SW480 (cell line): ENCODE measurements at regions not wholly inside any gene's neighbourhood (a gene's known extent, or its start where the extent isn't known, plus 50 kb on each side); places are given as distances from the start of the nearest gene placed in this dataset.
"Not testable (repeated sequence)": the region's sequence is repeated elsewhere in the genome, so short reads cannot be mapped to it uniquely, and the experiment has no call there.

ENCODE experiments used
- DNase-seq: peaks from one replicate; pipeline ENCODE4 v3.0.0-alpha.2; 2016; ENCODE audit warnings: low spot score

DNA sequence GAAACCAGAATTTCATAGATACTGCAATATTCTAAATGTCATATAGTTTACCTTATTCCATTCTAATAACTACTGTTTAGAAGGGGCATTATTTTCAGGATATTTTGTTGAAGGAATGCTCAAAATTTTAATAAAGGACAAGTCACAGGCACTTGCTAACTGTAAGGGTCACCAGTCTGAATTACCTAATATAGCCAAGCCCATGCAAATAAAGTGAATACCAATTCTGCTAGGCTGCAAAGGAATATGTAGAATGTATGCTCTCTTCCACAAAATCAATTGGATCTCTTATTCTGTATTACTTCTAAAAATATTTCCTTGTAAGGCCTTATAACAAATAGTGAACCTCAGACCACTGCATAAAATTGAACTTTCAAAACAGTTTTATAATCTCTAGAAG lies 52.3 kb upstream of the FAT4 start:
- DNase-seq, result no peak

DNA sequence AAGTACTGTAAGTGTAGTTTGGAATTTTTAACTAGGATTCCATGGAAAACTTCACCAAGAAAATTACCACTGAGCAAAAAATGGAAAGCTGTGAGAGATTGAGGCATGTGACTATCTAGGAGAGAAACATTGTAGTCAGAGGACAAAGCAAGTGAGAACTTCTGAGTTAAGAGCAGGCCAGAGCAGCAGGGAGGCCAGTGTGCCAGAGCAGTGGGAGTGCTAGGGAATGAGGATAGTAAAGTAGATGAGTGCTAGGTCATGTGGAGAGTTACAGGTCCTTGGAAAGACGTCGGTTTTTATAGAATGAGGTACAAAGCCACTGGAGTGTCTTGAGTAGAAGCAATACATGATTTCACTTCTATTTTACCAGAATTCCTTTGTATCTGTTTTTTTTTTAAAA lies 52.7 kb upstream of the FAT4 start:
- DNase-seq, result no peak

DNA sequence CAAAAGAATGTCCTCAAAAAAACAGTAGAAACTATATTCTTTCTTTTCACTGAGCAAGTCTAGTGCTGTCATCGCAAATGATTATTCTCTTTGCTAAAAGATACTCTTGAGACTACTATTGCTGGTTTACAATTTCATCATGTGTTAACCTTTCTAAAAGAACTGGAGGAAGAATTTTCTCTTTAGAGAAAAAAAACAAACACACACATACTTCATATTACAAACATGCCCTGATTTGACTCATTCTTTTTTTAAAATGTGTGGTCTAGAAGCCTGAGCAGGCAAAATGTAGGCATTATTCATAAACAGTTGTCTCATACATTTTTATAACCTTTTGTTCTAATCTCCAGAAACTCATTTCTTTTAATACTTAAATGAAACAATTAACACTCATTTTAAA lies 60.6 kb upstream of the FAT4 start:
- DNase-seq, result no peak

DNA sequence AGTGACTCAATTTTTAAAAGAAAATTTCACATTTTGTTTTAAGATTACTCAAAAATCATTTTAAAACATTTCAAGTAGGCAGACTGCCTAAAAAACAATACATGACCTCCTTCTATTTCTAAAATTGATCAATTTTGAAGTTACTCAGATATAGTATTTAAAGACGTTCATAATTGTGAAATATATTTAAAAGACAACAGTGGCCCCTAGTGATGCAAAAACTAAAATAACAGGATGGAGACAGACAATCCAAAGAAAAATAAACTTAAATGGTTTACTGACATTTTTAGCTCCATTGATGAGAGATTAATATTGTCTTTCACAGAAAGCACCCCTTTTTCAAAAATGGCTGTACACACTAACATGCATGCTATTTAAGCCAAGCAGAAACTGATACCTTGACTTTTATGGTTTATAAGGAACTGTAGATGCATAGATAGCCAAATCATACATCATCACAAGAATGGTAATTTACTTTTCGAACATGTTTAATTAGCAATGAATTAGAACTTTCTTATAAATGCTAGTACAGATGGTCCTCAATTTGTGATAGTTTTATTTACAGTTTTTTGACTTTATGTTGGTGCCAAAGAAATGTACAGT lies 69.8 kb upstream of the FAT4 start:
- no peak for DNase-seq

DNA sequence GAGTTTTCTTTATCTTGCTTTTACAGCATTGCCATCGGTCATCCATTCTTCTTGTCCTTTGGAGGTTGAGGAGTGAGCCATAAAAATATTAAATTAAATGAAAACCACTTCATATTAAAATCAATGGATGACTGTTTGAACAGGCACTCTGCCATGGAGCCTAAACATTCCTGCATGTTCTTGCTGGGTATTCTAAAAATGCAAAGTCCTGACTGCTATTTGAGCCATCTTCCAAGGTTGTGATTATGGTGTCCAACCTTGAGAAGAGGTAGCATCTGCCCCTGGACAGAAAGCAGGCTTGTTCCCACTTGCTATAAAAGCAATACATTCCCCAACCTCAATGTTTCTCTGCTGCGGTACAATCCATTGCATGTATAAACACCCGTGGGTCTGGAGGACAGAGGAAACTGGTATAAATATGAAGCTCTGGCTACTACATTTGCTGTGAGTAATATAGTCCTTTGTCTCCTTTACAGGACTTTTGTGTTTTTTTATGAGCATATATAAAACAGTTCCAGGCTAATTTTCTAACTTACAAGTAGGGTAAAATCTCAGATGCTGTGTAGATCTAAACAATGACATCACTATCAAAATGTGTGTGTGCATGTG lies 70.9 kb upstream of the FAT4 start:
- no peak for DNase-seq

DNA sequence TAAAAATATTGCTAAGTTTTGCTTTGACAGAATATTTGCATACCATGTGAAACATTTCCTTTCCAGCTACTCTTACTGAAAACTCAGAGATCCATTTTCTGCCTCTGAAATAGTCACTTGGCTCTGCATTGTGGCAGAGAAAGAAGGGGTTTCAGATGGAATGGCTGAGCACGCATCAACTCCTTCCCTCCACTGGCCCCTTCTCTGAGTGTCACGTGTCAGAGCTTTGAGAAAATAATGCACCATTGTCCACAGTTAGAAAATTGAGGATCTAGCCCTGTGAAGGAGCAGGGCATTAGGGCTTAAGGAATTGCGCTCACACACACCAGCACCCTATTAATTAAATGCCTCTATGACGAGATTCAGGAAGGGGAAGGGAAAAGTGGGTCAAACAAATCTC lies 78.8 kb upstream of the FAT4 start:
- DNase-seq, result no peak

DNA sequence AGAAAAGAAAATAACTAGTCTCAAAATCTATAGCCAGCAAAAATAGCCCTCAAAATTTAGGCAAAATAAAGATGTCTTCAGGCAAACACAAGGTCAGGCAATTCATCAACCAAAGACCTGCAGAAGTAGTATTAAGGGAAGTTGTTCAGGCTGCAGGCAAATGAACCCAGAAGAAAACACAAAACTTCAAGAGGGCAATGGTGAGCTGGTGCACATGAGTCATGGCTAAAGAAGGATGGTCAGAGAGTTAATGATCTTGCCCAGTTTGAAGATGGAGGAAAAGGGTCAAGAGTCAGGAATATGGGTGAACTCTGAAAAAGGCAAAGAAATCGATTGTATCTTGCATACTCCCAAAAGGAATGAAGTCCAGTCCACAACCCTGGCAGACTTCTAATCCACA lies 83.1 kb upstream of the FAT4 start:
- DNase-seq, result no peak

DNA sequence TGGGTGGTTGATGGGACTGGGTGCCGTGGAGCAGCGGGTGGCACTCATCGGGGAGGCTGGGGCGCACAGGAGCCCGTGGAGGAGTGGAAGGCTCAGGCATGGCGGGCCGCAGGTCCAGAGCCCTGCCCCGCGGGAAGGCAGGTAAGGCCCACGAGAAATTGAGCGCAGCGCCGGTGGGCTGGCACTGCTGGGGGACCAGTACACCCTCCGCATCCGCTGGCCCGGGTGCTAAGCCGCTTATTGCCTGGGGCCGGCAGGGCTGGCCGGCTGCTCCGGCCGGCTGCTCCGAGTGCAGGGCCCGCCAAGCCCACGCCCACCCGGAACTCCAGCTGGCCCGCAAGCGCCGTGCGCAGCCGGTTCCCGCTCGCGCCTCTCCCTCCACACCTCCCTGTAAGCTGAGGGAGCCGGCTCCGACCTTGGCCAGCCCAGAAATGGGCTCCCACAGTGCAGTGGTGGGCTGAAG lies 85.1 kb upstream of the FAT4 start:
- no peak for DNase-seq

DNA sequence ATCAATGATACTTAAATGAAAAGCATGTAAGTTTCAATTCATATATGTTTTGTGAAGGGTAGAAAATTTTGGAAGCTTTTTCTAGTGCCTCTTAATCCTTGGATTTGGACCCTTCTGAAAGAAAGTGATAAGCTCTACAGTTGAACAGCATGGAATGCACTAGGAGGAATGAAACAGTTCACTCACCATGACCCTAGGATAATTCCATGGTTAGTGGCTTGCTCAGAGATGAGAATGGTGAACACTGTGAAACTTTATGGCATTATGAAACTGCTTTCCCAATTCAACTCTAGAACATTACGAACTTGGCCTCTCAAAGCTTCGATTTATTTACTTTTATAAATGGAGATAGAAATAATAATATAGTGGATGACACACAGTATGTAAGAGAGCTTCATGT lies 88.9 kb upstream of the FAT4 start:
- no peak for DNase-seq

DNA sequence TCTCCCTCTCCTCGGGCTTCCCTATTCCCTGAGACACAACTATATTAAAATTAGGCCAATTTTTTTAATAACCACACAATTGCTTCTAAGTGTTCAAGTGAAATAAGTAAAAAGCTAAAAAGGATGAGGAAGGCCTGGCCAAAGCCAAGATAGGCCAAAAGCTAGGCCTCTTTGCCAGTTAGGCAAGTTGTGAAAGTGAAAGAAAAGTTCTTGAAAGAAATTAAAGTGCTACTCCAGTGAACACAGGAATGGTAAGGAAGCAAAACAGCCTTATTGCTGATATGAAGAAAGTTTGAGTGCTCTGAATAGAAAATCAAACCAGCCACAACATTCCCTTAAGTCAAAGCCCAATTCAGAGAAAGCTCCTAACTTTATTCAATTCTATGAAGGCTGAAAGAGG lies 114.2 kb upstream of the FAT4 start:
- DNase-seq, result no peak

DNA sequence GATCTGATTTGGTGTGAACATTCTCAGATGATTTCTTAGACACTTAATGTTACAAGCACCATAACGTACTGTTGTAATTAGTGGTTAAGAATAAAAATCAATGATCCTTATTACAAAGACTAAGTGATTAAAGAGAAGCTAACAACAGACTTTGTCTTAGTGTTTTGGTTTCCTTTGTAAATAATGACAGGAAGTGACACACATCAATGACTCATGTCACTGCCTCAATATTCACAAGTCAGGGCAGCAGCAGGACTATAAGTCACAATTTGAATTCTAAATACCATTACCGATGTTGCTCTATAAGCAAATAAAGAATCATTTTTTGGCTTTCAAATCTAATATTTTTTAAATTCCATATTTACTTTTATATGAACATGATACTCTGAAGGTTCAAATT lies 115.8 kb upstream of the FAT4 start:
- DNase-seq, result peak; percentile 33

DNA sequence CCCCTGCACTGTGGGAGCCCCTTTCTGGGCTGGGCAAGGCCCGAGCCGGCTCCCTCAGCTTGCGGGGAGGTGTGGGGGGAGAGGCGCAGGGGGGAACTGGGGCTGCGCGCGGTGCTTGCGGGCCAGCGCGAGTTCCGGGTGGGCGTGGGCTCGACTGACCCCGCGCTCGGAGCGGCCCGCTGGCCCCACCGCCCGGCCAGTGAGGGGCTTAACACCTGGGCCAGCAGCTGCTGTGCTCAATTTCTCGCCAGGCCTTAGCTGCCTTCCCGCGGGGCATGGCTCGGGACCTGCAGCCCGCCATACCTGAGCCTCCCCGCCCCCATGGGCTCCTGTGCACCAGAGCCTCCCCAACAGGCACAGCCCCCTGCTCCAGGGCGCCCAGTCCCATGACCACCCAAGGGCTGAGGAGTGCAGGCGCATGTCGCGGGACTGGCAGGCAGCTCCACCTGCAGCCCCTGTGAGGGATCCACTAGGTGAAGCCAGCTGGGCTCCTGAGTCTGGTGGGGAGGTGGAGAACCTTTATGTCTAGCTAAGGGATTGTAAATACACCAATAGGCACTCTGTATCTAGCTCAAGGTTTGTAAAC lies 122.8 kb upstream of the FAT4 start:
- not testable (repeated sequence) for DNase-seq

DNA sequence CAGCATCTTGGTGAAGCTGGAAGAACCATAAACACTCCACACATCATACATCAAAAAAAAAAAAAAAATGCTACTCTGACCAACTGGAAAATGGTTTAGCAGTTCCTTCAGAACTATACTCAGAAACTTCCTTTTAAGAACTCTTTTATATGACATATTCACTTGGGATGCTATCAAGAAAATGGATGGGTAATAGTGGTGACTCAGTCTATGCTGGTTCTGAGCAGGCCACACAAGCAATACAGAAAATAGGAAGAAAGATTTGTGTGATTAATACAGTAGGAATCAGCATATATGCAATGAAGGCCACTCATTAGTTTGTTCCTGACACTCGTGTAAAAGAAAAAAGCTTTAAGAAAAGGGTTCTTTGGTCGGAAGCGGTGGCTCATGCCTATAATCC lies 123.5 kb upstream of the FAT4 start:
- DNase-seq, result no peak

DNA sequence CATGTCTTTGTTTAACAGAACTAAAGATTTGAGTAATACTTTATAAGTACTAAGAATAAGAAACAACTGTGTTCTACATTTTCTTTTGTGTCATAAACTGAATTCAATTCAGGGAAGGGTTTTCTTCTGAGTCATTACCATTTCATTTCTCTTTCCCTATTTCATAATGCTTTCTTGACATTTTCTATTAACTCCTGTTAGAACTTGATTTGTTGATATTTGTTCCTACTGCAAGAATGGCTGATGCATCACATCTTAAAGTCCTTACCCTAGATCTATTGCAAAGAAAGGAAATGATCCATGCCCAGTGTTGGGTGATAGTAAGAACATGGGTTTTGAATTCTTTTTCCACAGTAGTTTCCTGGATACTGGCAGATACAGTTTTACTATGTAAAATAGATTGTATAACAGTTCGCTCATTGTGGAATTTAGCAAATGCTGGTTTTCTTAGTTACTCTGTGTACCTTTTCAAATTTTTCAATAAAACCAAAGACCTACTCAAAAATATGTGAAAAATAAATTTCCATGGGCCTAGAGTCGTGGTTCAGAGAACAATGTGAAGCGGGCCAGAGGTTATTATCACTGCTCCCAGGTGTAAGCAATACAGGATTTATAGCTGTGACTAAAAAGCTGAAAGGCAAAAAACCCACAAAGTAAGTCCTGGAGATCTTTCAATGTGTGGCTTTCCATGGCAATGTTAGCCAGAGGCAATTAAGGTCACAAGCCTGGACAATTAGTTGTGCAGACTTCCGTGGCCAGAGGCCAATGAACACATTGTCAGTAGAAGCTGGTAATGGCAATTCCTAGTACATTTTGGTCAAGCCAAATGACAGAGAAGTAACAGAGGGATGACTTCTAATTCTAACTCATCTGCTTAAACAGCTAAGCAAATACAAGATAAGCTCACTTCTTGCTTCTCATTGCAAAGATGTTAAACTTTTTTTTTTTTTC lies 127.3 kb upstream of the FAT4 start:
- DNase-seq, result no peak

DNA sequence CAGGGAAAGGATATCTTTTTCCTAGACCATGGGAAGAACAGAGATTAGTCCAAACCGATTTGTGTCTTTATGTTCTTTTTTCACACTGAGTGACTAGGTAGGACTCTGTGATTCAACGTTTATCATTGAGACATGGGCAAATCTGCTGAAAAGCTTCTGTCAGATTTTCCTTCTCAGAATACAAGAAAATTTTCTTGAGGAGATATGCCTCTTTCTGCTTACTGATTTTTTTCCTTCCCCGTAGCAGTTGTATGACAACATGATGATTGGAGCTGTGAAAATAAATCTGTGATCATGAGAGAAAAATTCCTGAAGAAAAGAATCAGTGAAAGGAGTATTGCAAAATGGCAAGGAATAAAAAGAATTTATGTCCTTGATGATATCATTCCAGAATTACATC lies 130.6 kb upstream of the FAT4 start:
- DNase-seq, result no peak

DNA sequence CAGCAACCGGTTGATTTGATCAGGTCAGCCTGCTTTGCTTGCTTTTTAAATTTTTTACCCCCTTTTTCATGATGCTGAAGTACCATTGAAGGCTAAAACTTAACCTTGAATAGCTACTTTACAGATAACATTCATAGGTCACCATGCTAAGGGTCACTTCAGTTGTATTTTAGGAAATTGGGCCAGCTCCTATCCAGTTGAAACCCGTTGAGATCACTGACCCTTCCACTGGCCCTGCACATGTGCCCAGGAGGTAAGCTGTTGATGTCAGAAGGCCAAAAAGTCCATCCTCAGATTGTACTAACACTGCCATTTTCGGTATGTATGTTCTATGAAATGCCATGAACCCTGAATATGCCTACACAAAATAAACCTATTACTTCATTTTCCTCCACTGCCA lies 133.0 kb upstream of the FAT4 start:
- no peak for DNase-seq

DNA sequence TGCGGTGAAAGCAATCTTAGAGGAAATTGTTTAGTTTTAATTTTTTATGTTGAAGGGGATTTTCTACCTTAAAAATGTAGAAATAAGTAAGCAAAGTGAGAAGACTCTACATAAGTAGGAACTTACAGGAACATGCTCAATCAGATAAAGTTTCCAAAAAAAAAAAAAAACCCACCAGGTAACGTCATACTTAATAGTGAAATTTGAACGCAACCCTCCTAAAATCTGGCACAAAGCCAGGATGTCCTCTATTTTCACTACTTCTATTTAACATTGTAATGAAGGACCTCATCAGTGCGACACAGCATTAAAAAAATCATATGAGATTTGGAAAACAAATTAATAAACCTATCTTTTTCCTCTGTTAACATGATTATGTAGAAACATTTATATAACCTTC lies 135.0 kb upstream of the FAT4 start:
- DNase-seq, result no peak

DNA sequence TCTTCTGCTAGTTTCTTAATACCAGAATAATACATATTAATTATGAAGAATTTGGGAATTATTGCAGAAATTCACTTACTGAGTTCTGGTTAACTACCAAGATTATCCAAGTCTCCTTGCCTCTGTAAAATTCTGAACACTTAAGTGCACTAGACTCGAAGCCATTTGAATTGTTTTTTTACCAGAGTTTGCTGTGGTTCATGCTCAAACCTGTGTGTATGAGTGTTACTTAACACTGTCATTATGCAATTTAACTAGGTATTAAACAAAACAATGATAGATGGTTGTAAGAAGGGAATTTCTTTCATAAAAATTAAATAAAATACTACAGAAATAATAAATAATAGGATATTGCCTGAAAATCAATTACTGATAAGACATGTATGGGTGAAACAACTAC lies 145.6 kb upstream of the FAT4 start:
- DNase-seq, result no peak

DNA sequence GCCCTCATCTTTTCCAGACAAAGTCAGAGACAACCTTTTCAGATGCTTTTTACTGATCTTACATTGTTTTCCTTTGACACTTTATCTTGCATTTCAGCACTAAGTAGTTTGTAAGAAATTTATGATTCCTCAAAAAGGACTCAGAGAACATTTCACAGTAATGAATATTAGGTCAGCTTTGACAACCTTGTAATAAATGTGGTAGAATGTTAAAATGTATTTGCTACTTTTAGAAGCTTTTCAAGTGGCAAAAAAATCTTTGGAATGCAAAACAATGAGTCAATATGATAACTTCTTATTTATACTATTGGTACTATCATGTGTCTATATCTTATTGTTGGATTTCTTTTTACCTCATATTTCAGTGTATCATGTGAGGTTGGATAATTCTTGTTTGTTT lies 146.2 kb upstream of the FAT4 start:
- DNase-seq, result no peak

DNA sequence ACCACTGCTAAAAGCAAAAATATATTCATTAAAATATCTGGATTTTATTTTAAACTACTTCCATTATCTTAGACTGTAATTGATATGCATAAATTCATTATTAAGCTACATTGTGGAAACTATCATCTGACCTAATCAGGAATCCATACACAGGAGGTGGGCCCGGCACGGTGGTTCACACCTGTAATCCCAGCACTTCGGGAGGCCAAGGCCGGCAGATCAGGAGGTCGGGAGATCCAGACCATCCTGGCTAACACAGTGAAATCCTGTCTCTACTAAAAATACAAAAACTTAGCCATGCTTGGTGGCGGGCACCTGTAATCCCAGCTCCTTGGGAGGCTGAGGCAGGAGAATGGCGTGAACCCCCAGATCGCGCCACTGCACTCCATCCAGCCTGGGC lies 148.7 kb upstream of the FAT4 start:
- not testable (repeated sequence) for DNase-seq

DNA sequence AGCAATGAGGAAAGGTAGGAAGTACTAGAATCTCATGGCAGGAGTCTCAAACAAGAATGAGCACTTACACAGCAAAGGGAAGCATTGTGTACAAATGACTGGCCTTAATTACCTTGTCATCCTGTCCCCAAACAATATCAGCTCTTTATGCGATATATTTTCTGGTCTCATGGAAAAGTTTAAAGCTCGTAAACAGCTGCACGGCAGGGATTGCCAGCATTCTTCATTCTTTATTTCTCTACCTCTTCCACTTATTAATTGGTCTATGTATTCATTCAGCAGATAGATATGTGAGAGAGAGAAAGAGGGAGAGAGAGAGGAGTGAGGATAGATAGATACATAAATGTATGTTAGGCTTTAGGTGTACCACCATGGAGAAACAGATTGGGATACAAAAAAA lies 155.8 kb upstream of the FAT4 start:
- DNase-seq, result no peak

DNA sequence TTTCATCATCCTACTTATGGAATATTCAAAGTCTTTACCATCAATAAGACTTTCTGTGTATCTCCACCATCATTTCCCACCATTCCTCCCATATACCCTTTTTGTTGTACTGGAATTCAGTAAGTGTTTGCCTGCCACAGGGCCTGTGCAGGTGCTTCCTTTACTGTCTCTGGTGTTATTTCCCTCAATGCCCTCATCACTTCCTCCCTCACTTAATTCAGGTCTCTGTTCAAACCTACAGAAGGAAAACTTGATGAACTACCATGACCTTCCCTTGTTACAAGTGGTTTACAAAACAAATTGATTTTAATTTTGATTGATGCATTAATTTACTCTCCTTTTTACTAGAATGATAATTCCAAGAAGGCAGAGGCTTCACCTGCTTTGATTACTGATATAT lies 159.5 kb upstream of the FAT4 start:
- no peak for DNase-seq

DNA sequence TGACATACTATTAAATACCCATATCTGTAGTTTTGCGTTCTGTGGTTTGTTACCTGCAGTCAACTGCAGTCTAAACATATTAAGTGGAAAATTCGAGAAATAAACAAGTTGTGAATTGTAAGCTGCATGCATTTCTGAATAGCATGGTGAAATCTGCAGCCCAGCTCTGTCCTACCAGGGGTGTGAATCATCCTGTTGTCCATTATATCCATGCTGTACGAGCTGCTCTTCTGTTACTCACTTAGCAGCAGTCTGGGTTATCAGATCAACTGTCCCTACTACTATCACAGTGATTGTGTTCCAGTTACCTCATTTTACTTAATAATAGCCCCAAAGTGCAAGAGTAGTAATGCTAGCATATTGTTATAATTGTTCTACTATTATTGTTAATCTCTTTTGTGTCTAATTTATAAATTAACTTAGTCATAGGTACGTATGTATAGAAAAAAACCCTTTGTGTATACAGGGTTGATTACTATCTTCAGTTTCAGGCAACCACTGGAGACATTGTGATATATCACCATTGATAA lies 173.7 kb upstream of the FAT4 start:
- no peak for DNase-seq
